ENCODE measurements at regions not wholly inside any gene's neighbourhood (a gene's known extent, or its start where the extent isn't known, plus 50 kb on each side); places are given as distances from the start of the nearest gene placed in this dataset.

- Histone ChIP-seq H2BK5ac (ENCODE audit: low read depth, low read length) (no peak overlapping the region), H3K23me2 (ENCODE audit: low read depth, low read length) (no peaks in the 10 kb centered on the region), H2BK20ac (ENCODE audit: low read length) (no peak overlapping the region), H3K79me2 (ENCODE audit: control insufficient read depth in 1 of 2, insufficient read depth in 2 of 2, low read length in 2 of 2) (no peaks in the 10 kb centered on the region), H3K27ac (ENCODE audit: low read depth, low read length) (no peak overlapping the region), H3K4me2 (ENCODE audit: insufficient read depth in 1 of 2, low read depth in 2 of 2, low read length in 2 of 2) (no peak overlapping the region), H4K8ac (ENCODE audit: extremely low read depth, insufficient read depth, low read length) (no peak overlapping the region), H4K20me1 (replicated peaks in 1 of 2; ENCODE audit: control insufficient read depth in 1 of 2, insufficient read depth in 2 of 2, low read length in 2 of 2) (no peaks in the 10 kb centered on the region), H2BK15ac (ENCODE audit: low read length) (no peak overlapping the region), H4K91ac (replicated peaks; ENCODE audit: insufficient read length, low read length) (no peak overlapping the region), H3K4me3 (ENCODE audit: extremely low read depth in 1 of 4, insufficient read depth in 2 of 4, low read depth in 3 of 4, low read length in 4 of 4) (no peak overlapping the region), H2BK12ac (ENCODE audit: low read depth, low read length) (no peak overlapping the region), H3K18ac (ENCODE audit: extremely low read depth, low read length) (no peak overlapping the region), H3K14ac (ENCODE audit: insufficient read length) (no peak overlapping the region), H3K9me3 (ENCODE audit: insufficient read depth in 2 of 2, low read depth in 1 of 2, low read length in 1 of 2) (no peaks in the 10 kb centered on the region), H2AFZ (ENCODE audit: low read length) (no peak overlapping the region), H3K27me3 (replicated peaks in 1 of 4; ENCODE audit: control insufficient read depth in 3 of 4, extremely low read depth in 1 of 4, insufficient read depth in 3 of 4, low read length in 3 of 4) (no peaks in the 10 kb centered on the region), H3K9ac (replicated peaks in 1 of 4; ENCODE audit: extremely low read depth in 1 of 4, low read depth in 3 of 4, low read length in 3 of 4) (no peak overlapping the region), H2AK5ac (ENCODE audit: low read depth, low read length) (no peak overlapping the region), H3K36me3 (ENCODE audit: control insufficient read depth in 2 of 4, insufficient read depth in 4 of 4, low read length in 3 of 4) (no peaks in the 10 kb centered on the region), H3K4ac (replicated peaks; ENCODE audit: insufficient read length, low read depth, low read length) (no peak overlapping the region), H3K79me1 (ENCODE audit: low read depth, low read length) (no peaks in the 10 kb centered on the region), H4K5ac (ENCODE audit: insufficient read length, low read depth, low read length) (no peak overlapping the region), H3K56ac (replicated peaks; ENCODE audit: insufficient read length, low read depth, low read length) (no peak overlapping the region), H3K4me1 (replicated peaks in 1 of 4; ENCODE audit: control insufficient read depth in 3 of 4, insufficient read depth in 4 of 4, low read length in 3 of 4) (no peaks in the 10 kb centered on the region), H2BK120ac (replicated peaks; ENCODE audit: low read depth, low read length) (no peak overlapping the region), H3K23ac (ENCODE audit: insufficient read length) (no peak overlapping the region)
- ChIA-PET POLR2A (ENCODE audit: partially characterized antibody) (no interaction called here), CTCF (ENCODE audit: partially characterized antibody) (no interaction called here)
- WGBS, 2 experiments (ENCODE audit: extremely low coverage in 1 of 2, insufficient coverage in 1 of 2, insufficient read length in 1 of 2, insufficient replicate concordance in 2 of 2, low coverage in 1 of 2, low lambda C conversion rate in 2 of 2, missing lambda C conversion rate in 1 of 2) = 95% methylated on average over 5 of the region's 5 CpGs; no CpG with 5 or more reads in 1 of the 2 experiments
- no peak for DNase-seq (ENCODE audit: low read depth in 1 of 2, low spot score in 2 of 2)
- FAIRE-seq = no peak
- TF ChIP-seq TEAD4 (IDR thresholded peaks at IDR 0.05; ENCODE audit: low read depth, low read length) (no peak), RFX5 (IDR thresholded peaks at IDR 0.05; ENCODE audit: borderline replicate concordance, low read depth, low read length) (no peak), KDM4A (IDR thresholded peaks at IDR 0.05; ENCODE audit: low read depth, low read length, severe bottlenecking) (no peak), TCF12 (IDR thresholded peaks at IDR 0.05; ENCODE audit: low read depth, low read length) (no peak), KDM1A (IDR thresholded peaks at IDR 0.05; ENCODE audit: borderline replicate concordance, low read length) (no peak), HDAC2 (IDR thresholded peaks at IDR 0.05; ENCODE audit: borderline replicate concordance in 1 of 2, low read depth in 2 of 2, low read length in 2 of 2) (no peak), EP300 (IDR thresholded peaks at IDR 0.05; ENCODE audit: borderline replicate concordance in 1 of 2, low read depth in 2 of 2, low read length in 2 of 2) (no peak), RXRA (IDR thresholded peaks at IDR 0.05; ENCODE audit: insufficient read depth, low read depth, low read length) (no peak), CTBP2 (IDR thresholded peaks at IDR 0.05; ENCODE audit: borderline replicate concordance, insufficient read depth, insufficient read length, low read length) (no peak), E2F6 (IDR thresholded peaks at IDR 0.05) (no peak), SIN3A (conservative IDR thresholded peaks at IDR 0.05 in 1 of 2, IDR thresholded peaks at IDR 0.05 in 1 of 2; ENCODE audit: low read depth in 1 of 2, low read length in 2 of 2) (no peak)
These were observed 644.4 kb upstream of the IGFBP3 start for GRCh38 chr7:46565253-46566096.

Measured in H1 (cell line).